Brain microvascular endothelial cell (primary cell): ENCODE measurements at regions not wholly inside any gene's neighbourhood (a gene's known extent, or its start where the extent isn't known, plus 50 kb on each side); places are given as distances from the start of the nearest gene placed in this dataset.

ENCODE experiments used
- DNase-seq: peaks from one replicate; pipeline ENCODE4 v3.0.0-alpha.2; 2020
- H3K27ac ChIP-seq: fragments of 250-450 bp; sonication (Bioruptor Pico); 2 replicates; pipeline ENCODE4 v1.5.1; 2020; ENCODE audit warnings: mild to moderate bottlenecking, moderate library complexity
- H3K27me3 ChIP-seq: fragments of 250-450 bp; sonication (Bioruptor Pico); replicated peaks from 2 replicates; pipeline ENCODE4 v1.5.1; 2020; ENCODE audit warnings: mild to moderate bottlenecking
- H3K36me3 ChIP-seq: fragments of 250-450 bp; sonication (Bioruptor Pico); replicated peaks from 2 replicates; pipeline ENCODE4 v1.5.1; 2020; ENCODE audit warnings: mild to moderate bottlenecking
- H3K4me3 ChIP-seq: 2 replicates; pipeline ENCODE4 v1.5.1; 2011; ENCODE audit warnings: low read depth, mild to moderate bottlenecking, control low read depth, low read length, moderate library complexity
- CTCF ChIP-seq: IDR thresholded peaks from 2 replicates; pipeline ENCODE4 v1.5.1; 2011; ENCODE audit warnings: low read depth, mild to moderate bottlenecking, moderate library complexity, low read length, control low read depth, inconsistent platforms; ENCODE audit errors: missing control alignments
- in situ Hi-C: cut with HindIII; loops from 2 replicates; pipeline ENCODE4 v1.10.0; 2017; ENCODE audit warnings: low sequenced_read_pairs, low pct_ligation_motif_present

GRCh38 chr3:187795207-187795960 lies 50.1 kb upstream of the BCL6 start:
- no peak for DNase-seq
- no peak for TF ChIP-seq CTCF
- H3K27ac ChIP-seq, result no peak overlapping the region
- no peaks in the 10 kb centered on the region for H3K36me3 ChIP-seq
- in situ Hi-C loops, result no loop called here
- no peak overlapping the region for H3K4me3 ChIP-seq
- no peaks in the 10 kb centered on the region for H3K27me3 ChIP-seq

- Histone ChIP-seq H3K27me3 (no peaks in the 10 kb centered on the region), H3K4me3 (no peak overlapping the region), H3K27ac (no peak overlapping the region), H3K36me3 (no peaks in the 10 kb centered on the region)
- in situ Hi-C loops, result no loop called here
- no peak for DNase-seq
- no peak for TF ChIP-seq CTCF
These were observed 52.9 kb upstream of the BCL6 start for GRCh38 chr3:187798126-187798525.

- no peak for TF ChIP-seq CTCF
- no peaks in the 10 kb centered on the region for H3K36me3 ChIP-seq
- H3K27ac ChIP-seq, result no peak overlapping the region
- DNase-seq, result no peak
- no peaks in the 10 kb centered on the region for H3K27me3 ChIP-seq
- in situ Hi-C loops, result no loop called here
- no peak overlapping the region for H3K4me3 ChIP-seq
These were observed 53.6 kb upstream of the BCL6 start for GRCh38 chr3:187798531-187799530.

GRCh38 chr3:187799942-187800641 lies 54.8 kb upstream of the BCL6 start:
- no peak overlapping the region for H3K27ac ChIP-seq
- DNase-seq, result no peak
- TF ChIP-seq CTCF, result no peak

GRCh38 chr3:187801152-187801551 lies 55.9 kb upstream of the BCL6 start:
- H3K27ac ChIP-seq, result no peak overlapping the region
- H3K36me3 ChIP-seq, result no peaks in the 10 kb centered on the region
- no peak overlapping the region for H3K4me3 ChIP-seq
- in situ Hi-C loops, result no loop called here
- no peak for DNase-seq
- no peak for TF ChIP-seq CTCF
- H3K27me3 ChIP-seq, result no peaks in the 10 kb centered on the region

More at GRCh38 chr3:187799942-187800641, 54.8 kb upstream of the BCL6 start:
- in situ Hi-C loops, result no loop called here
- H3K36me3 ChIP-seq, result no peaks in the 10 kb centered on the region
- no peak overlapping the region for H3K4me3 ChIP-seq
- H3K27me3 ChIP-seq, result no peaks in the 10 kb centered on the region
